GM12873 (cell line): ENCODE measurements at regions not wholly inside any gene's neighbourhood (a gene's known extent, or its start where the extent isn't known, plus 50 kb on each side); places are given as distances from the start of the nearest gene placed in this dataset.

Experiments used
- TF ChIP-seq, protein P1 (sequence below): IDR thresholded peaks from 2 replicates; pipeline ENCODE4 v1.5.1; 2012; ENCODE audit warnings: low read depth, mild to moderate bottlenecking, moderate library complexity, low read length, control low read depth; ENCODE audit not compliant: insufficient read depth; ENCODE audit errors: missing control alignments

DNA sequence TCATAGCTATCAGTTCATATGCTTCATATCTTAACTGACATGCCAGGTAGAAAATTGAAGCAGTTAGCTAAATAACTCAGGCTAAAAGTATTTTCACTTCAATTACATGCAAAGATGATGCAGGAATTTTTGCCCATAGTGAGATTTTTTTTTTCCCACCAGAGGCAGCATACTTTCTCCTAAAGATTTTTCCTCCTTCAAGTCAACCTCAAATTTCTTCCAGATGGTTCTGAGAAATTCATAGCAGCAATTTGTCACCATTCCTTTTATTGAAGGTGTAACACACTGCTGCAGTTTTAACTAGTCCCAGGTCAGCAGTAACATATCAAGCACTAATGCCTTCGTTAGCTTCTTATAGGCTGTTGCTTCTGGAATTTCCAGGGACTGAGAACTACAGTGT is 141.9 kb downstream of the SUCLA2 start:
- TF ChIP-seq, protein P1, sequence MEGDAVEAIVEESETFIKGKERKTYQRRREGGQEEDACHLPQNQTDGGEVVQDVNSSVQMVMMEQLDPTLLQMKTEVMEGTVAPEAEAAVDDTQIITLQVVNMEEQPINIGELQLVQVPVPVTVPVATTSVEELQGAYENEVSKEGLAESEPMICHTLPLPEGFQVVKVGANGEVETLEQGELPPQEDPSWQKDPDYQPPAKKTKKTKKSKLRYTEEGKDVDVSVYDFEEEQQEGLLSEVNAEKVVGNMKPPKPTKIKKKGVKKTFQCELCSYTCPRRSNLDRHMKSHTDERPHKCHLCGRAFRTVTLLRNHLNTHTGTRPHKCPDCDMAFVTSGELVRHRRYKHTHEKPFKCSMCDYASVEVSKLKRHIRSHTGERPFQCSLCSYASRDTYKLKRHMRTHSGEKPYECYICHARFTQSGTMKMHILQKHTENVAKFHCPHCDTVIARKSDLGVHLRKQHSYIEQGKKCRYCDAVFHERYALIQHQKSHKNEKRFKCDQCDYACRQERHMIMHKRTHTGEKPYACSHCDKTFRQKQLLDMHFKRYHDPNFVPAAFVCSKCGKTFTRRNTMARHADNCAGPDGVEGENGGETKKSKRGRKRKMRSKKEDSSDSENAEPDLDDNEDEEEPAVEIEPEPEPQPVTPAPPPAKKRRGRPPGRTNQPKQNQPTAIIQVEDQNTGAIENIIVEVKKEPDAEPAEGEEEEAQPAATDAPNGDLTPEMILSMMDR = no peak

DNA sequence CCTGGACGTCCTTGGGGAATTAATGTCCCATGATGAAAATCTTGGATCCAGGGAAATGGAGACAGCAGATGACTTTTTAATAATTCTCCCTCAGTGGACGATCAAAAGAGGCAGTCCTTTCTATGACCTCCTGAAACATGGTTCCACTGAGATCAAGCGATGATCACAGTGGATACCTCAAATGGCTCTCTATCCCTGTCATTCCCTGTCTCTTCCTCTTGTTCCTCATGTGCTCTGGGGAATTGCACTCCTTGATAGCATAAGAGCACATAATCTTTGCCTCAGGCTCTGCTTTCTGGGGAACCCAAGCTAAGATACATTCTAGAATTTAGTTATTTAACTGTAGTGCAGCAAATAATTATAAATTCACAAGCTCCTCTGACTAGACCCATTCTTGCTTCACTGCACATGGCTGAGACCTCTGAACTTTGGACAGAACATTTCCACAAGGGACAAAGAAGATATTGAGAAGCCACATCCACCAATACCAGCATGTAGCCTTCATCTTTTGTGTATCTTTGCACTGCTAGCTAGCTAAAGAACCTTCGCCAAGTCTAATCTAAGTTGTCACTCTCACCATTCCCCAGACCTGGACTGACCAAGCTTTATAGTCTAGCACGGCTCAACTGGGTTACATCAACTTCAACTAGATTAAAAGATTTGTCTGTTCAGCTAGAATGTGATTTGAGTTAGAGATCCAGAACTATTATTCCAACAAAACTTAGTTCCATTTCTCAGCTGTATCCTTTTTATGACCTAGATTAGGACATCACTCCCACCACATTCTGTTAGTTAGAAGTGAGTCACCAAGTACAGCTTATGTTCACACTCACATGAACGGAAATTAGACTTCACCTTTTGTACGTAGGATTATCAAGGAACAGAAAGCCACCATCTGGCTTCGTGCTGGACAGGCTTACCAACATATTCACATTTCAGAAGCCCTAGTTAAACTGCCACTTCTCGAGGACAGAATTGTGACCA is 142.7 kb downstream of the SUCLA2 start:
- TF ChIP-seq, protein P1 = no peak

DNA sequence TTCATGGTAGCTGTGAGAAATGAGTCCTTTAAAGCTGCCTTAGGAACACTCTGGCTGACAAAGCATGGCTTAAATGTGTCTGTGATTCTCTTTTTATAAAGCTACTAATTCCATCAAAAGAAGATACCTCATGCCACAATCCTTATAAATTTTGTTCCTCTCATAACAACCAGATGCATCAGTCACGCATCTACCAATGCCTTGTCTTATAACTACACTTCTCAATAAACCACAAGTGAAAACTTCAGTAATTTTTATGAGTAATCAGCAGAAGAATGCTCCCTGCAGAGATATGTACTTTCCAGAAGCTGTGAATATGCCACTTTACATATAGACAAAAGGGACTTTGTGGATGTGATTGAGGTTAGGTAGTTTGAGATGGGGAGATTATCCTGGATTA is 147.8 kb downstream of the SUCLA2 start:
- TF ChIP-seq, protein P1 = no peak

DNA sequence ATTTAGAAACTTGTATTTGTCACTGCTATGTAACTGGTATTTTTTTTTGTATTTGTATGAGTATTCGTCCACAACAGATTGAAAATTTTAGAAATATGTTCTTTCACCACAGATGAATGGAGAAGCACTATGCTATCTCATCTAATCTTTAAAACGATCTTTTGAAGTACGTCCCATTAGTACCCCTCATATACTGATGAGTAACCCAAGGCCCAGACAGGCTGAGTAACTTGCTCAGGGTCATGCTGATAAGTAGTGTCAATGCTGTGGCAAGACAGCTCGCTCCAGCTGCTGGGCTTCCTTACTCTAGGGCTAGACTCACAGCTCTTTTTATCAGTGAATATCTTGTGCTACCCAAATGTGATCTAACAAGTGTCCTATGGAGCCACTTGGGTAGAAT is 154.2 kb downstream of the SUCLA2 start:
- TF ChIP-seq, protein P1 = no peak

DNA sequence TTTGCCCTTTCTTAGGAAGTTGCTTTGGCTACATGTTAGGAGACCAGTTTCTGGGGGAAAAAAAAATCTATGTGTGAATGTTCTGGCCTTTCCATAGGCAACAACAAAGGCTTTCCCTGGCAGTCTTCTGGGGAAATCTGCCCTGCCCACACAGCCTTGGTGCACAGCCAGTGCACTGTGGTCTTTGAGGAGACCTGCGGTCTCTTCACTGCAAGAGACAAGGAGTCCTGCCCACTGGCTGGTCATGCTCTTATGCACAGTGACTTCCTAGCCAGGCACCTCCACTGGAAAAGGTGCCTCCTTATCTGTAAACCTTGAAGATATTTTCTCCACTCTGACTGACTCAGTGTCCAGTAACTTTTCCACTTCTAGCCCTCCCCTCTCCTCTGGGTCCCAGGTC is 155.1 kb downstream of the SUCLA2 start:
- TF ChIP-seq, protein P1 = no peak

DNA sequence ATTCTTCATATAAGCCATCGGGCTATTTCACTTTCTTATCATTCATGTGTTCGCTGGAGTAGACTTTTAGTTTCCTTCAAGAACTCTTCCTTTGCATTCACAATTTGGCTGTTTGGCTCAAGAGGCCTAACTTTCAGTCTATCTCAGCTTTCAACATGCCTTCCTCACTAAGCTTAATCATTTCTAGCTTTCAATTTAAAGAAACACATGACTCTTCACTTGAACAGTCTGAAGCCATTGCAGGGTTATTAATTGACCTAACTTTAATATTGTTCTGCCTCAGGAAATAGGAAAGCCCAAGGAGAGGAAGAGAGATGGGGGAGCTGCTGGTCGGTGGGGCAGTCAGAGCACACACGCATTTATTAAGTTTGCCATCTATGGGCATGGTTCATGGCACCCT is 158.1 kb downstream of the SUCLA2 start:
- TF ChIP-seq, protein P1 = no peak

DNA sequence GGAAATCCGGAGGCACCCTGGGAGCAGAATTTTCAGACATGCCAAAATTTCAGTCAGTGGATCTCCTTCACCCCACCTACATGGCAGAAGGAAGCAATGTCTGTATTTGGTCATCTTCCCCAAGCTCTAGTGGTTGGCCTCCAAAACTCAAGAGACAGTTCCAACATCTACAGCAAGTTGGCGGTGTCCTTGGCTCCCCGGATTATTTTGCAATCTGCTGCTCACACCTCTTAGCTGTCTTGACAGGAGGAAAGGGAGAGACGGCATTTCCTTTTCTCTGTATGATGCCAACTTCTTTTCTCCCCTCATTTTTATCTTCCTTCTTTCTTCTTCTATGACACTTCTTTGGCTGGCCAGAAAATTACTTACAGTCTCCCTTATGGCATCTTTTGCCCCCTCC is 159.9 kb downstream of the SUCLA2 start:
- TF ChIP-seq, protein P1 = no peak
